Mesenchymal stem cell (in vitro differentiated cells and primary cell): ENCODE measurements at regions not wholly inside any gene's neighbourhood (a gene's known extent, or its start where the extent isn't known, plus 50 kb on each side); places are given as distances from the start of the nearest gene placed in this dataset.

ENCODE experiments used
- DNase-seq: peaks from one replicate; pipeline ENCODE4 v3.0.0-alpha.2; 2013
- H2AFZ ChIP-seq: one replicate; pipeline ENCODE4 v1.6.1; 2013; ENCODE audit warnings: low read depth, mild to moderate bottlenecking, control low read depth, inconsistent platforms, low read length, moderate library complexity
- H2AK5ac ChIP-seq: 2 replicates; pipeline ENCODE4 v1.6.1; 2013; ENCODE audit warnings: low read length, moderate library complexity, mild to moderate bottlenecking, inconsistent platforms; ENCODE audit not compliant: severe bottlenecking
- H2BK120ac ChIP-seq: one replicate; pipeline ENCODE4 v1.6.1; 2013; ENCODE audit warnings: low read depth, mild to moderate bottlenecking, inconsistent platforms, low read length, moderate library complexity
- H2BK12ac ChIP-seq, 2 experiments: one replicate each; pipeline ENCODE4 v1.6.1; 2013; ENCODE audit warnings: inconsistent platforms in 2 of 2, low read length in 2 of 2, mild to moderate bottlenecking in 2 of 2, moderate library complexity in 2 of 2, control low read depth in 1 of 2
- H2BK15ac ChIP-seq: one replicate; pipeline ENCODE4 v1.6.1; 2013; ENCODE audit warnings: mild to moderate bottlenecking, low read depth, inconsistent platforms; ENCODE audit not compliant: poor library complexity, severe bottlenecking
- H2BK5ac ChIP-seq: 2 replicates; pipeline ENCODE4 v1.6.1; 2013; ENCODE audit warnings: low read depth, mild to moderate bottlenecking, low read length, control low read depth, inconsistent platforms; ENCODE audit not compliant: poor library complexity, severe bottlenecking
- H3K14ac ChIP-seq, 2 experiments: one replicate each; pipeline ENCODE4 v1.6.1; 2013; ENCODE audit warnings: inconsistent platforms in 2 of 2, low read length in 2 of 2, control low read depth in 1 of 2, mild to moderate bottlenecking in 1 of 2, moderate library complexity in 1 of 2
- H3K18ac ChIP-seq, 2 experiments: one replicate each; pipeline ENCODE4 v1.6.1; 2013; ENCODE audit warnings: inconsistent platforms in 2 of 2, low read length in 2 of 2, control low read depth in 1 of 2, low read depth in 1 of 2, mild to moderate bottlenecking in 1 of 2
- H3K23ac ChIP-seq, 2 experiments: one replicate each; pipeline ENCODE4 v1.6.1; 2013; ENCODE audit warnings: inconsistent platforms in 2 of 2, low read length in 2 of 2, mild to moderate bottlenecking in 2 of 2, moderate library complexity in 2 of 2, control low read depth in 1 of 2
- H3K27ac ChIP-seq: 2 replicates; pipeline ENCODE4 v1.5.1; 2013; ENCODE audit warnings: mild to moderate bottlenecking, moderate library complexity, low read length, control low read depth, inconsistent platforms; ENCODE audit not compliant: poor library complexity, severe bottlenecking
- H3K27me3 ChIP-seq, 2 experiments: 2 replicates each; pipeline versions ENCODE4 v1.6.1 to v1.7.0; 2013; ENCODE audit warnings: low read length in 2 of 2, mild to moderate bottlenecking in 2 of 2, moderate library complexity in 2 of 2, control low read depth in 1 of 2, inconsistent platforms in 1 of 2; ENCODE audit not compliant: control insufficient read depth in 1 of 2, insufficient read depth in 1 of 2
- H3K36me3 ChIP-seq, 2 experiments: 2 replicates each; pipeline versions ENCODE4 v1.6.1 to v1.7.0; 2013; ENCODE audit warnings: low read length in 2 of 2, control low read depth in 1 of 2, inconsistent platforms in 1 of 2, low read depth in 1 of 2, mild to moderate bottlenecking in 1 of 2; ENCODE audit not compliant: insufficient read depth in 2 of 2, control insufficient read depth in 1 of 2
- H3K4ac ChIP-seq, 2 experiments: one replicate each; pipeline ENCODE4 v1.6.1; 2013; ENCODE audit warnings: inconsistent platforms in 2 of 2, low read length in 2 of 2, mild to moderate bottlenecking in 2 of 2, moderate library complexity in 2 of 2, control low read depth in 1 of 2, low read depth in 1 of 2
- H3K4me1 ChIP-seq: 2 replicates; pipeline ENCODE4 v1.6.1; 2013; ENCODE audit warnings: low read depth, low read length, control low read depth; ENCODE audit not compliant: control insufficient read depth, insufficient read depth
- H3K4me2 ChIP-seq: 2 replicates; pipeline ENCODE4 v1.6.1; 2013; ENCODE audit warnings: low read length, mild to moderate bottlenecking, inconsistent platforms; ENCODE audit not compliant: poor library complexity, severe bottlenecking
- H3K4me3 ChIP-seq, 2 experiments: 2 replicates each; pipeline versions ENCODE4 v1.5.1 to v1.7.0; 2013; ENCODE audit warnings: low read length in 2 of 2, mild to moderate bottlenecking in 2 of 2, control low read depth in 1 of 2, low read depth in 1 of 2; ENCODE audit not compliant: insufficient read depth in 1 of 2
- H3K79me1 ChIP-seq: replicated peaks from 2 replicates; pipeline ENCODE4 v1.6.1; 2013; ENCODE audit warnings: mild to moderate bottlenecking, control low read depth, low read length, inconsistent platforms; ENCODE audit not compliant: poor library complexity, severe bottlenecking
- H3K9ac ChIP-seq: 2 replicates; pipeline ENCODE4 v1.7.0; 2013; ENCODE audit warnings: mild to moderate bottlenecking, low read length, moderate library complexity
- H3K9me3 ChIP-seq: 2 replicates; pipeline ENCODE4 v1.7.0; 2013; ENCODE audit warnings: mild to moderate bottlenecking, low read length; ENCODE audit not compliant: control insufficient read depth
- H4K8ac ChIP-seq: one replicate; pipeline ENCODE4 v1.6.1; 2013; ENCODE audit warnings: inconsistent platforms, mild to moderate bottlenecking, low read length, moderate library complexity
- H4K91ac ChIP-seq: one replicate; pipeline ENCODE4 v1.6.1; 2013; ENCODE audit warnings: mild to moderate bottlenecking, low read length, inconsistent platforms
- WGBS: methylation state at CpG from one replicate; pipeline ENCODE4 v1.1.7; 2013; ENCODE audit warnings: mixed read lengths; 5-methylcytosine and 5-hydroxymethylcytosine counted together

DNA sequence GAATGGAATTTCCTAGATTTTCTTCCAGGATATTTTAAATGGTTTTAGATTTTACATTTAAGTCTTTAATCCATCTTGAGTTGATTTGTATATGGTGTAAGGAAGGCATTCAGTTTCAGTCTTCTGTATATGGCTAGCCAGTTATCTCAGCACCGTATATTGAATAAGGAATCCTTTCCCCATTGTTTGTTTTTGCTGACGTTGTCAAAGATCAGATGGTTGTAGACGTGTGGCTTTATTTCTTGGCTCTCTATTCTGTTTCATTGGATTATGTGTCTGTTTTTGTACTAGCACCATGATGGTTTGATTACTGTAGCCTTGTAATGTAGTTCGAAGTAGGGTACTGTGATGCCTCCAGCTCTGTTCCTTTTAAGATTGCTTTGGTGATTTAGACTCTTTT is 325.7 kb upstream of the EPHA6 start:
- no peak overlapping the region for H3K18ac ChIP-seq
- H3K4me3 ChIP-seq = no peak overlapping the region
- no peak overlapping the region for H2AFZ ChIP-seq
- no peak overlapping the region for H3K9ac ChIP-seq
- no peak overlapping the region for H3K27ac ChIP-seq
- WGBS = 86% methylated on average over 4 of the region's 4 CpGs
- no peak overlapping the region for H2BK15ac ChIP-seq
- H4K91ac ChIP-seq = no peak overlapping the region
- no peaks in the 10 kb centered on the region for H3K36me3 ChIP-seq
- no peaks in the 10 kb centered on the region for H3K79me1 ChIP-seq
- H3K4me2 ChIP-seq = no peak overlapping the region
- no peak overlapping the region for H3K4ac ChIP-seq
- H2BK5ac ChIP-seq = no peak overlapping the region
- H3K23ac ChIP-seq = no peak overlapping the region
- no peak overlapping the region for H2BK120ac ChIP-seq
- H2AK5ac ChIP-seq = no peak overlapping the region
- no peak overlapping the region for H4K8ac ChIP-seq
- DNase-seq = no peak
- peaks cover 5% of the 10 kb centered on the region for H3K9me3 ChIP-seq
- no peak overlapping the region for H3K14ac ChIP-seq
- no peak overlapping the region for H2BK12ac ChIP-seq
- no peaks in the 10 kb centered on the region for H3K4me1 ChIP-seq
- no peaks in the 10 kb centered on the region for H3K27me3 ChIP-seq

DNA sequence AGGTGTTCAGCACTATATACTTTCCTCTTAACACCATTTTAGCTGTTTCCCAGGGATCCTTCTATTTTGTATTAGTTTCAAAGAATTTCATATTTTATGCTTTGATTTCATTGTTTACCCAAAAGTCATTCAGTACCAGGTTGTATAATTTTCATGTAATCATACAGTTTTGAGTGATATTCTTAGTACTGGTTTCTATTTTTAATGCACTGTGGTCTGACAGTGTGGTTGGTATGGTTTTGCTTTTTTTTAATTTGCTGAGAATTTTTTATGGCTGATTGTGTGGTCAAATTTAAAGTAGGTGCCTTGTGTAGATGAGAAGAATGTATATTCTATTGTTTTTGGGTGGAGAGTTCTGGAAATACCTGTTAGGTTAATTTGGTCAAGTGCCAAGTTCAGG is 323.4 kb upstream of the EPHA6 start:
- Histone ChIP-seq H3K9ac (no peak overlapping the region), H3K27ac (no peak overlapping the region), H3K36me3 (no peaks in the 10 kb centered on the region), H2AK5ac (no peak overlapping the region), H3K4me3 (no peak overlapping the region), H3K23ac (no peak overlapping the region), H2AFZ (no peak overlapping the region), H4K8ac (no peak overlapping the region), H3K4me1 (no peaks in the 10 kb centered on the region), H3K18ac (no peak overlapping the region), H2BK120ac (no peak overlapping the region), H3K4me2 (no peak overlapping the region), H3K27me3 (no peaks in the 10 kb centered on the region), H3K4ac (no peak overlapping the region), H3K9me3 (peaks cover 5% of the 10 kb centered on the region), H3K79me1 (no peaks in the 10 kb centered on the region), H3K14ac (no peak overlapping the region), H2BK5ac (no peak overlapping the region), H4K91ac (no peak overlapping the region), H2BK12ac (no peak overlapping the region), H2BK15ac (no peak overlapping the region)
- DNase-seq = no peak

DNA sequence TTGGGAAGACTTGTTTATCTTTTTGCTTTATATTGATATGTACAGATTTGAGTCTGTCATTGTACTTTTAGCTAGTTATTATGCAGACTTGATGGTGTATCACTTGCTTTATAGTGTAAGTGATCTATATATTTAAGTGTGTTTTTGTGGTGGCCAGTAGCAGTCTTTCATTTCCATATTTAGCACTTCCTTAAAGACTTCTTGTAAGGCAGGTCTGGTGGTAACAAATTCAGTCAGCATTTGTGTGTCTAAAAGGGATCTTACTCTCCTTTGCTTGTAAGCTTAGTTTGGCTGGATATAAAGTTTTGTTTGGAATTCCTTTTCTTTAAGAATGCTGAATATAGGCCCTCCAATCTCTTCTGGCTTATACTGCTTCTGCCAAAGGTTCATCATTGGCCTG is 322.5 kb upstream of the EPHA6 start:
- H3K27ac ChIP-seq = no peak overlapping the region
- no peak overlapping the region for H2AK5ac ChIP-seq
- no peak overlapping the region for H2BK12ac ChIP-seq
- H4K91ac ChIP-seq = no peak overlapping the region
- H3K4ac ChIP-seq = no peak overlapping the region
- no peaks in the 10 kb centered on the region for H3K79me1 ChIP-seq
- H3K9ac ChIP-seq = no peak overlapping the region
- no peak overlapping the region for H2AFZ ChIP-seq
- H3K23ac ChIP-seq = no peak overlapping the region
- no peak overlapping the region for H3K14ac ChIP-seq
- H3K4me2 ChIP-seq = no peak overlapping the region
- no peak overlapping the region for H2BK15ac ChIP-seq
- H2BK5ac ChIP-seq = no peak overlapping the region
- no peaks in the 10 kb centered on the region for H3K36me3 ChIP-seq
- H3K4me1 ChIP-seq = no peaks in the 10 kb centered on the region
- H3K9me3 ChIP-seq = peaks cover 11% of the 10 kb centered on the region
- no peak overlapping the region for H2BK120ac ChIP-seq
- H3K18ac ChIP-seq = no peak overlapping the region
- H3K4me3 ChIP-seq = no peak overlapping the region
- no peaks in the 10 kb centered on the region for H3K27me3 ChIP-seq
- no peak overlapping the region for H4K8ac ChIP-seq
- no peak for DNase-seq

DNA sequence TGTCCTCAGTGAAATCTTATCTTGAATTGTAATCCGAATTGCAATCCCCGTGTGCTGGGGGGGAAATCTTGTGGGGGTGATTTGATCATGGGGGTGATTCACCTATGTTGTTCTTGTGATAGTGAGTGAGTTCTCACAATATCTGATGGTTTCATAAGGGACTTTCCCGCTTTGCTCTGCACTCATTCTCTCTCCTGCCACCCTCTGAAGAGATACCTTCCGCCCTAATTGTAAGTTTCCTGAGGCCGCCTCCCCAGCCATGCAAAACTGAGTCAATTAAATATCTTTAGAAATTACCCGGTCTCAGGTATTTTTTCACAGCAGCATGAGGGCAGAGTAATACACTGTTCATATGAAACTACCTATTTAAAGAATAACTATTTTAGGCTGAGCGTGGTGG is 304.1 kb upstream of the EPHA6 start:
- no peak overlapping the region for H3K23ac ChIP-seq
- no peak overlapping the region for H3K4me2 ChIP-seq
- no peak overlapping the region for H2BK15ac ChIP-seq
- H2AFZ ChIP-seq = no peak overlapping the region
- H2AK5ac ChIP-seq = no peak overlapping the region
- H3K79me1 ChIP-seq = no peaks in the 10 kb centered on the region
- H3K18ac ChIP-seq = no peak overlapping the region
- no peak overlapping the region for H3K4ac ChIP-seq
- no peak overlapping the region for H3K9ac ChIP-seq
- no peak overlapping the region for H2BK12ac ChIP-seq
- WGBS = 79% methylated on average over 7 of the region's 7 CpGs
- DNase-seq = no peak
- H3K4me3 ChIP-seq = no peak overlapping the region
- peaks cover 14% of the 10 kb centered on the region for H3K9me3 ChIP-seq
- no peak overlapping the region for H2BK5ac ChIP-seq
- H3K36me3 ChIP-seq = no peaks in the 10 kb centered on the region
- H3K4me1 ChIP-seq = no peaks in the 10 kb centered on the region
- no peak overlapping the region for H4K8ac ChIP-seq
- no peak overlapping the region for H3K27ac ChIP-seq
- no peak overlapping the region for H4K91ac ChIP-seq
- no peaks in the 10 kb centered on the region for H3K27me3 ChIP-seq
- H3K14ac ChIP-seq = no peak overlapping the region
- H2BK120ac ChIP-seq = no peak overlapping the region
